ENCODE measurements at regions not wholly inside any gene's neighbourhood (a gene's known extent, or its start where the extent isn't known, plus 50 kb on each side); places are given as distances from the start of the nearest gene placed in this dataset.
"Not testable (repeated sequence)": the region's sequence is repeated elsewhere in the genome, so short reads cannot be mapped to it uniquely, and the experiment has no call there.

- no peak for ATAC-seq
- no peak for DNase-seq (ENCODE audit: low spot score)
These were observed 1181.6 kb downstream of the RAPGEF2 start for GRCh38 chr4:160284516-160284915.

- ATAC-seq (no peak), DNase-seq (ENCODE audit: low spot score) (no peak)
These were observed 1183.2 kb downstream of the RAPGEF2 start for GRCh38 chr4:160286051-160286450.

GRCh38 chr4:160296476-160296875 lies 1193.6 kb downstream of the RAPGEF2 start:
- DNase-seq (ENCODE audit: low spot score) (no peak), ATAC-seq (no peak)

GRCh38 chr4:160299177-160299576 lies 1196.3 kb downstream of the RAPGEF2 start:
- no peak for DNase-seq (ENCODE audit: low spot score)
- no peak for ATAC-seq

- ATAC-seq (no peak), DNase-seq (ENCODE audit: low spot score) (no peak)
These were observed 1196.7 kb downstream of the RAPGEF2 start for GRCh38 chr4:160299608-160300007.

- no peak for DNase-seq (ENCODE audit: low spot score)
- no peak for ATAC-seq
These were observed 1213.2 kb downstream of the RAPGEF2 start for GRCh38 chr4:160316036-160316435.

- ATAC-seq (no peak), DNase-seq (ENCODE audit: low spot score) (no peak)
These were observed 1215.8 kb downstream of the RAPGEF2 start for GRCh38 chr4:160318567-160319220.

- no peak for DNase-seq (ENCODE audit: low spot score)
- no peak for ATAC-seq
These were observed 1216.5 kb downstream of the RAPGEF2 start for GRCh38 chr4:160319221-160319867.

- no peak for DNase-seq (ENCODE audit: low spot score)
- no peak for ATAC-seq
These were observed 1217.0 kb downstream of the RAPGEF2 start for GRCh38 chr4:160319868-160320260.

GRCh38 chr4:160326110-160326509 lies 1223.2 kb downstream of the RAPGEF2 start:
- no peak for DNase-seq (ENCODE audit: low spot score)

GRCh38 chr4:160347197-160347596 lies 1244.3 kb downstream of the RAPGEF2 start:
- ATAC-seq = no peak

More at GRCh38 chr4:160326110-160326509, 1223.2 kb downstream of the RAPGEF2 start:
- ATAC-seq = no peak

GRCh38 chr4:160350944-160351343 lies 1248.1 kb downstream of the RAPGEF2 start:
- no peak for ATAC-seq
- no peak for DNase-seq (ENCODE audit: low spot score)

More at GRCh38 chr4:160347197-160347596, 1244.3 kb downstream of the RAPGEF2 start:
- no peak for DNase-seq (ENCODE audit: low spot score)

GRCh38 chr4:160352637-160353036 lies 1249.8 kb downstream of the RAPGEF2 start:
- ATAC-seq = no peak
- no peak for DNase-seq (ENCODE audit: low spot score)

- ATAC-seq = no peak
- DNase-seq (ENCODE audit: low spot score) = no peak
These were observed 1250.7 kb downstream of the RAPGEF2 start for GRCh38 chr4:160353548-160353947.

- DNase-seq (ENCODE audit: low spot score) (no peak), ATAC-seq (no peak)
These were observed 1259.6 kb downstream of the RAPGEF2 start for GRCh38 chr4:160362478-160362877.

GRCh38 chr4:160364217-160364616 lies 1261.3 kb downstream of the RAPGEF2 start:
- no peak for DNase-seq (ENCODE audit: low spot score)
- no peak for ATAC-seq

GRCh38 chr4:160364665-160365064 lies 1261.8 kb downstream of the RAPGEF2 start:
- ATAC-seq; DNase-seq (ENCODE audit: low spot score): not testable (repeated sequence)

- DNase-seq (ENCODE audit: low spot score); ATAC-seq: not testable (repeated sequence)
These were observed 1262.5 kb downstream of the RAPGEF2 start for GRCh38 chr4:160365383-160365782.

GRCh38 chr4:160370046-160370445 lies 1267.2 kb downstream of the RAPGEF2 start:
- DNase-seq (ENCODE audit: low spot score) (no peak), ATAC-seq (no peak)

GRCh38 chr4:160371446-160371845 lies 1268.6 kb downstream of the RAPGEF2 start:
- no peak for DNase-seq (ENCODE audit: low spot score)
- no peak for ATAC-seq

- DNase-seq (ENCODE audit: low spot score) (no peak), ATAC-seq (no peak)
These were observed 1269.5 kb downstream of the RAPGEF2 start for GRCh38 chr4:160372390-160372789.

- DNase-seq (ENCODE audit: low spot score) = no peak
- no peak for ATAC-seq
These were observed 1271.0 kb downstream of the RAPGEF2 start for GRCh38 chr4:160373911-160374310.
